Inflammatory macrophage treated with lipopolysaccharide for 4 hours (primary cell): ENCODE measurements at regions not wholly inside any gene's neighbourhood (a gene's known extent, or its start where the extent isn't known, plus 50 kb on each side); places are given as distances from the start of the nearest gene placed in this dataset.
"Not testable (repeated sequence)": the region's sequence is repeated elsewhere in the genome, so short reads cannot be mapped to it uniquely, and the experiment has no call there.

Experiments
- DNase-seq: peaks from one replicate; pipeline ENCODE4 v3.0.0-alpha.2; 2020

DNA sequence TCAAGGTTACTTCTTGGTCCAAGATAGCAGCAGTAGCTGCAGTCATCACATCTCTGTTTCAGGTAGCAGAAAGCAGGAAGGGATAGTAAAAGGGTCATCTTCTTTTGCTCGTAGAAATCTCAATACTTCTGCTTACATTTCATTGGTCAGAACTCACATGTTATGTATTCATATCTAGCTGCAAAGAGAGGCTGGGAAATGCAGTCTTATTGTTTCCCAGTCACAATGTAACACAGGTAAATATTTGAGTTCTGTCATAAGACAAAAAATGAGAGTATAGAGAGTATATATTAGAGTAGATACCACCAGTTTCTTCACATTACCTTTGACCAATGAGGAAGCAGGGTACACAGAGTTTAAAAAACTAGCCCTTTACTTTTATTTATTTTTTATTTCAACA lies 132.4 kb upstream of the ITGA6 start:
- no peak for DNase-seq

DNA sequence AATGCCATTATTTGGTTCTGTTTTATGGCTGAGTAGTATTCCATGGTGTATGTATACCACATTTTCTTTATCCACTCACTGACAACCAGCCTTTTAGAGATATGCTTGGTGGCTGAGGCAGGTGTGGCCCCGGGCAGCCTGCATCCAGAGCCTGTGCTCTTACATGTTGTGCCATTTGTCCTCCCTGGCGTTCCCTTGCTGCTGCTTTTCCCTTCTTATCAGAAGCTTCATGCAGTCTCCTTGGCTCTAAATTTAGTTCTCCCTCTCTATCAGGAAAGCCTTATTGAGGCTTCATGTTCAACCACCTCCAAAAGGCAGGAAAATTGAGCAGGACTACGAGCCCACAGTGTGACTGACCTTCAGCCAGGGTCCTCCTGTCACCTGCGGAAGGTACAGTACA lies 131.7 kb upstream of the ITGA6 start:
- DNase-seq: no peak

DNA sequence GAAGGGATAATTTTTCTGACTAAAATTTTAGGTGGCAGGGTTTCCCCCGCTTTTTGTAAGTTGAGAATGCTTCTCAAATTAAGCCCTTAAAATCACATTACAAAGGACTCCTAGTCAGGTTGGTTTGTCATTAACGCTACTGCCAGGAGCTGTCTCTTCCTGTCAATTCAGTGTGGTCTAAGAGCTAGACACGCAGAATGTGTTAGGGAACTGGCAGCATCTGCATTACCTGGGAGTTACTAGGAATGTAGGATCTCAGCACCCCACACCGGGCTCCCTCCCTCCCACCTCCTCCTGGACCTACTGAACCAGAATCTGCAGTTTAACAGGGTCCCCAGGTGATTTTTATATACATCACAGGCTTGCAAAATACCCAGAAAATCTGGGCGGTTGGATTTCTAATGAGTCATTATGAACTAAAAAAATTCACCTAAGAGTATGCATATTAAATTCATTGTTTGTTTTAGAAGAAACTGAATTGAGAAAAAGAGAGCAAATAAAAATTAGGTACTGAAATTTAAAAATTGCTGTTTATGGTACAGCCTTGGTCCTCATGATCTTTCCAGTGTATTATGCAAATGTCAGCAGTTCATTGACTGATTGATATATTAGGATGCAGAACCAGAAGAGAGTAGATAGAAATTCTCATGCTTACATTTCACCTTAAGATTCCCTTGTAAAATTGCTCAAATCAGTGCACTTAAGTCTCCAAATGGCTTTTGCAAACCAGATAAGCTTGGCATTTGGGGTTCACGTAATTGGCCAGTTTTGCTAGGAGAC lies 130.9 kb upstream of the ITGA6 start:
- DNase-seq: no peak

DNA sequence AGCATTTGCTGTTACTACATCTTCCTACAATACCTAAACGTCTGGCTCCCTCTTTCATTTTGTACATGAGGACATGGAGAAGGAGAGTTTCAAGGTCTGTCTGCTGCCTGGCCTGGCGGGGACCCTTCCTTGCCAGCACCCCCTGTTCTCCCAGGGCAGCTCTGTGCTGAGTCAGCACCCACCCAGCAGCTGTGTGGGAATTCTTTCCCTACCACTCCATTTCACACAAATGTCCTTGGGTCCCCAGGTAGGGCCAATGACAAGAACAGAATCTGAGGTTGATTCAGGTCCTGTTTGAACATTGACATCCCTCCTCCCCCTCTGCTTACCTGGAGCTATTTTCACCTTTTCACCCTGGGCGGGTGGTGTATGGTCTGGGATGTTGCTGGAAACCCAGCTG lies 129.9 kb upstream of the ITGA6 start:
- no peak for DNase-seq

DNA sequence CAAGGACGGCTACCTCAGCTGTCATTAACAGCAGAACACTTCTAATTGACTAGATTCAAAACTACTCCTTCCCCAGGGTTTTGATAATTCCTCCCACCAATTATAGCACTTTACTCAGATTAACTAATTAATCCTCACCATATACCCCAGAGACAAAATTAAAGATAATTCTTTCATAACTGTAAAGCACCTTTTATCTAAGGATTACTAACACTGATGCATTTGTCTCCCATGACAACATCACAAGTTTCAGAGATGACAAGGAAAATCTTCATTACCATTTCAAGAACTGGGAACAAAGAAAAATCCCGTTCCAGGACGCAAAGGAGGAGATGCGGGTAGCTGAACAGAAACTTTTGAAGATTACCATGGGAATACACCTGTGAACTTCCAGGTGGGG lies 129.4 kb upstream of the ITGA6 start:
- no peak for DNase-seq

DNA sequence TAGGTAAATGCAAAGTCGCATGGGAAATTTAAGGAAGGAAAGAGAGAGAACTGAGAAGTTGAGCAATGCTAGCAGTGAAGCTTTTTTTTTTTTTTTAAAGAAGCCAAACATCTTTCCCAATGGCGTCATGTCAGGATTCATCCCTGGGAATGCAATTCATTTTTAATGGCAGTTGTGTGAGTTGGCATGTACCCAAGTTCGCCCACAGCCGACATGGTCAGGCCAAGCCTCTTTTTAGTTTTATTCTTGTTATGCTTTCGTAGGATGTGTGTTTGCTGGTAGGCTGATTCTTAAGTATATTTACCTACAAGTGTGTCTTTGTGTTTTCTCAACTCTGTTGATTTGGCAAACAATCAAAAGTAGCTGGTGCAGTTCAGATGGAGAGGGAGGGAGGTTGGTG lies 127.6 kb upstream of the ITGA6 start:
- DNase-seq: peak; percentile 22

DNA sequence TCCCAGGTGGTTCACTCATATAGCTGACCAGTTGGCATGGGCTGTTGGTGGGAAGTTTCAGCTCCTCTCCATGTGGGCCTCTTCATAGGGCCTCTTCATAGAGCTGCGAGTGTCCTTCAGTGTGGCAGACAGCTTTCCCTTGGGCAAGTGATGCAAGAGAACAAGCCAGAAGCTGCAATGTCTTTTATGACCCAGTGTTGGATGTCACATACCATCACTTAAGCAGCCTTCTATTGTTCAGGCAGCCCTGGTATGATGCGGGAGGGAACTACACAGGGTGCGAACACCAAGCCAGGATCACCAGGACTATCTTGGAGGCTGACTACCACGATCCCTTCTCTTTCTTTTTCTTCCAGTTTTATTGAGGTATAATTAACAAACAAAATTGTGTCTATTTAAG lies 126.5 kb upstream of the ITGA6 start:
- DNase-seq: no peak

DNA sequence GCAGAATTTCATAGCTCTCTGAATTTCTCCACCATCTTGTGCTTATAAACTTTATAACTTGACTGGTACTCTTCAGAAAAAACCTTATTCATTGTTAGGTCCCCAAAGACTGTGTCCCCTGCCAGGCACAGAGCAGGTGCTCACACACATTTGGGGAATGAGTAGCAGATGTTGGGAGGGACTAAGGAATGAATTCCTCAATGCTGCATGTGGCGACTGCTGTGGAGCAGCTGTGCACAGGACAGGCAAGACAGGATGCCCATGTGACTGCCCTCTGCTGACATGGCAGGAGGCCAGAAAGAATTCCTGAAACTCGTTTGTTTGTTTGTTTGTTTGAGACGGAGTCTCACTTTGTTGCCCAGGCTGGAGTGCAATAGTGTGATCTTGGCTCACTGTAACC lies 122.3 kb upstream of the ITGA6 start:
- no peak for DNase-seq

DNA sequence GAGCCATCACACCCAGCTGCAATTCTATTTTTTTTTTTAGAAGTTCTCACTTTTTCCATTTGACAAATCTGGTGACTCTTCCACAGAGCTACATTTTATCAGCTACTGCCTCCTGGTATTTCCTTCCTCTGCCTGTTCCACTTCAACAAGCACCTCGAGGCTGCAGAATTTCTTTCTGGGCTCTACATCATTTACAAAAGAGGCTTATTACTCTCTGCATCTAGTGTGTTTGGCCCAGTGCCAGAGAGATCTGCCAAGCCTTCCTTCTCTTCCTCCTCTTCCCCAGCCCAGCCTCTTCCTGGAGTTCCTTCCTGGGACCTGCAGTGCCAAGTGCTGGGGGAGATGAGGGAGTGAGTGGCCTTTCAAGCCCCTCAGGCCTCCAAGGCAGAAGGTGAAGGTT lies 119.6 kb upstream of the ITGA6 start:
- no peak for DNase-seq

DNA sequence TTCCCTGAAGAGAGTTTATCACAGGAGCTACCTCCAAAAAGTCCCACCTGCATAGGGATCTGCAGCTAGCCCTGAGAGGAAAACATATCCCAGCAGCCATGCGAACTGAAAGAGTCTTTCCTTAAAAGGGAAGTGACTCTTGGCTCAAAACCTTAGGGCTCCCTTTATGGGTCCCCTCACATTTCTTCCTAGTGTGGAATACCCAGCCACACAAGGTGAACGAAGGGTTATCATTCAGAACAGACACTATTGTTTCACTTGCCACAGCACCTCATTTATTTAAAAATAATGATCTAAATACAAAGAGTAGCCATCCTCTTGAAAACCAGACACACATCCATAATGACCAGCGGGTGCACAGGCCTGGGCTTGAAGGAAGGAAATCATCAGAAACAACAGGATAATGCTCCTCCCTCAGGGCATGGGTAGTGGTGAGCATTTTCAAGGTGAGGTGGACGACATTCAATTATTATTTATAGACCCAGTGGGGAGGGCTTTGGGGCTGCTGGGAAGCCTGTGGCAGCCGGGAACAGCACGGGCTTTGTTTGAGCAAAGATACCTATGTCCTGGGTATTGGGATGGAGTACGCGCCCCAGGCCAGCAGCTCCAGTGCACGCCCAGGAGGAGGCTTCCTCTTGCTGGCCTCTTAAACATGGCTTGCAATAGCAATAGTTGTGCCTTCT lies 119.0 kb upstream of the ITGA6 start:
- no peak for DNase-seq

DNA sequence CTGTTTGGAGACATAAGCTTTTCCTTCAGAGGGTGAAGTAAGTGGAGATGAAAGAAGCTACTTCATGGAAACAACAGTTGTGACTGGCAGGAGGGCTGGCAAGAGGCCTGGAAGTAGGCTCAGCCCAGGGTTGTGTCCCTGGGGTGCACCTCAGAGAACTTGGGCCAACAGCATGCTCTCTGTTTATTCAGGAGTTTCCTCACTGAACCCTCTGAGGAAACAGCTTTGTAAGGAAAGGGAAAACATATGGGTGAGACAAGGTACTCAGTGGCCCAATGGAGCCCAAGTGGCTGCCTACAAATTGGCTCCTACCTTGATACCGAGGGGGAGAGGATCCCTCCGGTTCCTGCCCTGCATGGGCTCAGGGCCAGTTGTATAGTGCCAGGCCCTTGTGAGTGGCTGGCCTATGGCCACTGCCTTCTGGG lies 115.5 kb upstream of the ITGA6 start:
- no peak for DNase-seq

DNA sequence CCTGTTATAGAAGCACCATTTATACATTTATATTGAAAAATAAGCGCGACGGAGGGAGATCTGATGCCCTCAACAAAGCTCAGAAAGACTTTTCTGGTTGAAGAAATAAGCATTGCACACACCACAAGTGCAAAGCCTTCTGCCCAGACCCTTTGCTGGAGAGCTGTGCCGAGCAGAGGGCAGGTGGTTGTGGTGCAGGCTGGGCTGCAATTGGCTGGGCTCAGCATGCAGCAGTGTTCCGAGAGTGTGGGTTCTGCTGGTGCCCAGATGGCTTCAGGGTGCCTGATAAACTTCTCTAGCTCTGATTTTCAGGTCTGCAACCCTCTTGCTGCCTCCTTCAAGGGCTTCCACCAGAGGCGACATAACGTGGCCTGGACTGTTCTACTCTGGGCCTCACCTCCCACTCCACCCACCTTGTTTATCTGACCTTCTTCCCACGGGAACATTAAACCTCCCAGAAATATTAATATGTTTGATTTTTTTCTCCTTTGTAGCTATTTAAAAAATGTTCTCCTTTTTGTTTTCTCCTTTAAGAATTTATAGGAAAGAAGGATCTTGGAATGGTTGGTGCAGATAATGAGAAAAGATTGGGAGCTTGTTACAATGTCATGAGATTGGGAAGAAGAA lies 113.6 kb upstream of the ITGA6 start:
- no peak for DNase-seq

DNA sequence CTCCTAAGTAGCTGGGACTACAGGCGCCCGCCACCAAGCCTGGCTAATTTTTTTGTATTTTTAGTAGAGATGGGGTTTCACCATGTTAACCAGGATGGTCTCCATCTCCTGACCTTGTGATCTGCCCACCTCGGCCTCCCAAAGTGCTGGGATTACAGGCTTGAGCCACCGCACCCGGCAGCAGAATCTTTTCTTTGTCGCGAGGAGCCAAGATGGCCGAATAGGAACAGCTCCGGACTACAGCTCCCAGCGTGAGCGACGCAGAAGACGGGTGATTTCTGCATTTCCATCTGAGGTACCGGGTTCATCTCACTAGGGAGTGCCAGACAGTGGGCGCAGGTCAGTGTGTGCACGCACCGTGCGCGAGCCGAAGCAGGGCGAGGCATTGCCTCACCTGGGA lies 112.3 kb upstream of the ITGA6 start:
- DNase-seq: not testable (repeated sequence)

DNA sequence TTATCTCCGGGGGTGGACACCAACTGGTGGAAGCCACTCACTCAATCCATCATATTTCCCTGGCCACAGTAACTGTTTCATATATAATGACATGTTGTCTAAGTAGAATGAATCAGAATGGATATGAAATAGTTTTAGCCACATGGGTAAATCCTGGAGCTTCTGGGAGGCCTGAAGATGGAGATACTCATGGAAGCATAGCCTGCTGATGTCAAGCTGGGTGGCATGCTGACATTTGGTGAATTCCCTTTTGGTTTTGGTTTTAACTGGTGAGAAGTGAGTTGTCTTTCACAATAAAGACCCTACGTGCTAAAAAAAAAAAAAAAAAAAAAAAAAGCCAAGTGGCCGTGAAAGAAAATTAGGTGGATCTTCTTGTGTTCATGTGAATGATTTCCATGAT lies 105.3 kb upstream of the ITGA6 start:
- peak; percentile 18 for DNase-seq

DNA sequence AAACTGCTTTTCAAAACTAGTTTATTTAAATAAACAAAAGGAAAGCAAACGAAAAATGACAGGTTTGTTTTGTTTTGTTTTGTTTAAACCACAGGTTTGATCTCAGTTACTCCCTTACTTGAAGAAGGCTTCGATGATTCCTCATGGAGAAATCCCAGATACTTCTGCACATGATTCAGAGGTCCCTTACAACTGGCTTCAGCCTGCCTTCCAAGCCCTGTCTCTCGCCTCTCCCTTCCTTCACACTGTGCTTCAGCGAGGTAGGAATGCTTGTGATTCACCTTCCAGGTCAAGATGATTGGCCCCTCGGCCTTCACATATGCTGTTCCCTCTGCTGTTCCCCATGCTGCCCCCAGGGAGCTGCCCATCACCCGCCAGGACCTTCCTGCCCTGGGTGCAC lies 104.1 kb upstream of the ITGA6 start:
- DNase-seq: no peak

DNA sequence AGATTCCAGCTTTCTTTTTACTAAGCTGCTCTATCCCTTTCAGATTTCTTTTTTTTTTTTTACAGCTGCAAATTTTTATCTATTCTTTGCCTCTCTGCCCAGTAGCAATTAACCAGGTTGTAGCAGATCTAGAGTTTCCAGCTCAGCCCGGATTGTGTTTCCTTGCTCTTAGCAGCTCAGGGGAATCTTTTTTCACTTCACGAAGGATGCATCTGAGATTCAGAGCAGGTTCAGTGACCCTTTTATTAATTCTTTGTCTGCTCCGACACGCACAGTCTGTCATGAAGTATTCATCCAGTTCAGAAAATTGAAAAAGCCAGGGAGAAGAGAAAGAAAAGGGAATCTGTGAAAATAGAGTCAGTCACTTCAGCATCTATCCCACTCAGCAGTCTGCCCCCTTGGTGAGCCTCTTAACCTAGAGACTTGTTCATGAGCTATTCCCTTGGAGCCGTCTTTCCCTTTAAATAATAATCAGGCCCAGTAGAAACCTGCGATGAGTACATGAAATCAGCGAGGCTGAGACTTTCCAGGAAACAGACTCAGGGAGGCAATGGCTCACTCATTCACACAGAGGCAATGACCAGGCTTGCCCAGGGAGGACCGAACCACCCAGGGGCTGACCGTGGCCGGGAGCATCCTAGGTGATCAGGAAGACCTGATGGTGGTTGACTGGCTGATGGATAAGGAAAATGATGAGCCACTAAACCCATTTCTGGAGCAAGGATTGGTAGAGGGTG lies 103.4 kb upstream of the ITGA6 start:
- no peak for DNase-seq

DNA sequence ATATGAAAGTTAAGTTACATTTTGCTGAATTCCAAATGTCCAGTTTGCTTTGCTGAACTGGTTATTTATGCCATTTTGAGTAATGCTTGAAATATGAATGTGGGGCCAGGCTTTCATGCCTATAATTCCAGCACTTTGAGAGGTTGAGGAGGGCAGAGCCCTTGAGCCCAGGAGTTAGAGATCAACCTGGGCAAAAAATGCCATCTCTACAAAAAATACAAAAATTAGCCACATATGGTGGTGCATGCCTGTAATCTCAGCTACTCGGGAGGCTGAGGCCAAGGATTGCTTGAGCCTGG lies 101.2 kb upstream of the ITGA6 start:
- DNase-seq: no peak

DNA sequence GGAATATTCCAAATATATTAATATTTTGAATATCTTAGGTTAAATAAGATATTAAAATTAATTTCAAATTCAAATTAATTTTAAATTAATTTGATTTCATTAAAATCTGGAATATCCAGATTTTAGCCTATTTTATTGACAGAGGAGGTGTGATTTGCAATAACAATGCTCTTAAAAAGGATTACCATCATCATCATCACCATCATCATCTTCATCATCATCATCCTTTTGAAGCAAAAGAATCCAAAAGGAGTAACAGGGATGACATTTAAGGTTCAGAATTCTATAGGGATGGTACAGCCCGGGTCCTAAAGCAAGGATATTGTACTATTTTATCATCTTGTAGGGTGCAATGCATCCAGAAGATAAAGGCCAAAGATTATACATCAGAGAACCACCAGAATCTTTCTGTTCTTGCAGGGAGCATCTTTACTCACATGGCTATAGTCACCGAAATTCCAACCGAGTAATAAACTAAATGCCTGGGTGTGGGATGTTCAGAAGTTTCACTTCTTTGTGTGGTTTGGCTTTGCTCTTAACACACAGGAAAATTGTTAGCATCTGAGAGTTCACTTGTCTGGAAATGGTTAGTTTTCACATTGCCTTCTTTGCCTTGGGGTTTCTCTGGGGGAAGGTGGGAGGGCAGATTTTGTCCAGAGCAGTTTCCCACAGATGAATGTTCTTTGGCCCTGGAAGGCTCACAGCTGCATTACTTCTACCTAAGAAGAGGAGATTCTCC lies 99.1 kb upstream of the ITGA6 start:
- DNase-seq: peak; percentile 48

DNA sequence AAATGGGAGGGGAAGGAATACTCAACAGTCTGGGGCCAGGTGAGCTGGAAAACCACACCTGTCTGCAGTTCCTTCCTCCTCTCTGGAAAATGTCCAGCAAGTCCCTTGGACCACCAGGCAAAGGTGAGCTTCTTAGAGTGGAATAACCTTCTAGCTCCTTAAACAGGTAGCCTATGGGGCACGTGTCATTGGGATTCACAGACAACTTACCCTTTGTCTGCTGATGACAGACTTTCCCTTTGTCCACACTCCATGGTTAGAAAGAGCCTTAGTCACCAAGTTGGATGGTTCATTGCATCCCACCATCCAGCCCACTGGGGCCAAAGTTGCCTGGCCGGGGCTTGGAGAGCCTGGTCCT lies 98.0 kb upstream of the ITGA6 start:
- no peak for DNase-seq

DNA sequence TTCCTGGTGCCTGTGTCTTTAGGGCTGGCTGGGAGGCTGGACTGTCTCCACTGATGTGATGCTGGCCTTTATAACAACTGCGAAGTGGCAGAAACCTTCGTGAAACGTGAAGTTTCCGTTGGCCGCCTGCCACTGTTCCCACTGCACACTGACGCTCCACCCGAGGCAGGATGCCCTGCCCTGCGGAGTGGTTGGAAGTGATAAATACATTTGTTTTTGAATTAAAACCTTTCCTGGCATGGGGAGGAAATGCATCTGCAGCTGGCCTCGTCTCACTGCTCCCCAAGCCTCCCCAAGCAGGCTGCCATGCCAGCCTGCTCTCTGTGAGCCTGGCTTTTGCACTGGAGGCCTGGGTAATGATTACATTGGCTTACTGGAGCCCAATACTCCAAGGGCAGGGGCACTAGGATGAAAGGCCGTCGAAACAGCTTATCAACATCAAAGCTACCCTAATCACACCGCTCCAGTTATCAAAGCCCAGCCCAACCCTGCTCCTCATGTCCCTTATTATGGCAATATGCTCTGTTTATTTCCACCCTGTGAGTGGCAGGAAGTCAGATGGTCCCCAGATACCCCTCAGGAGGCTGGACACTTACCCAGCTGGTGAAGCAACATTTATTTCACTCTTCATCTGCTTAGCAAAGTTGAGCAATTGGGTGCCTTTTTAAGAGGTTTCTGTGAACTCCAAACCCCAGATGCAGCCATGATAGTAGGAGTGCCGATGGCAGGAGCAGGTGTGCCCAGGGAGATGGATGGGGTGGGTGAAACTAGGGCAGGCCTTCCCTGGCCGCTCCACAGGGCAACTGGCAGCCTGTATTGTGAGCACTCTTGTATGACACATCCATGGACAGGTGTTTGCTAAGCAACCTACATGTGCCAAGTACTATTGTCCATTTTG lies 97.4 kb upstream of the ITGA6 start:
- no peak for DNase-seq

DNA sequence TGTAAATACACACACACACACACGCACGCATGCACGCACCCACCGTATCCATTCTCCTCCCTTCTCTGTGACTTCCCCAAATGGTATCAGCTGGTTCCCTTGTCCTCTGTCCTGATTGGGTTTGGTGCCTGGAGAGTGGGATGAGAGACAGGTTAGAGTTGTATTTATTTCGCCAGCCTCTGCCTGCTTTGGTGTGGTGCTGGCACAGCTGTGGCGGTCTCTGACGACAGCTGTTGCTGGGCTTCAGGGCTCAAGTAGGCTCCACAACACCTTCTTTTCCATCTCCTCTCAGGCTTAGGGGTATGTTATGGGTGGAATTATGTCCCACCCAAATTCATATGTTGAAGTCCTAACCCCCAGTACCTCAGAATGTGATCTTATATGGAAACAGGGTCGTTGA lies 94.9 kb upstream of the ITGA6 start:
- DNase-seq: no peak
